Esophagus squamous epithelium (tissue), 5 donors: ENCODE measurements at regions not wholly inside any gene's neighbourhood (a gene's known extent, or its start where the extent isn't known, plus 50 kb on each side); places are given as distances from the start of the nearest gene placed in this dataset.

Experiments used
- DNase-seq: peaks from one replicate; lab custom pipeline; 2025; lab: John Stamatoyannopoulos, UW
- H3K27ac ChIP-seq, 4 donors: fragments of 200-600 bp; sonication (generic); one replicate each; pipeline ENCODE4 v1.5.1; 2016 to 2019; ENCODE audit warnings: mild to moderate bottlenecking in 1 of 4
- H3K27me3 ChIP-seq, 4 donors: fragments of 200-600 bp; sonication (generic); 1 replicate in 3 of 4; 2 replicates in 1 of 4; pipeline versions ENCODE4 v1.5.1 to v1.6.0; 2017 to 2021; ENCODE audit warnings: antibody characterized with exemption in 1 of 4
- H3K36me3 ChIP-seq, 3 donors: fragments of 200-600 bp; sonication (generic); one replicate each; pipeline ENCODE4 v1.5.1; 2016 to 2019
- H3K4me1 ChIP-seq, 3 donors: fragments of 200-600 bp; sonication (generic); one replicate each; pipeline ENCODE4 v1.5.1; 2017 to 2019
- H3K4me3 ChIP-seq, 4 donors: fragments of 200-600 bp; sonication (generic); 1 replicate in 3 of 4; 2 replicates in 1 of 4; pipeline ENCODE4 v1.5.1; 2016 to 2019; ENCODE audit warnings: mild to moderate bottlenecking in 2 of 4, moderate library complexity in 1 of 4
- H3K9me3 ChIP-seq, 3 donors: fragments of 200-600 bp; sonication (generic); one replicate each; pipeline ENCODE4 v1.5.1; 2016 to 2019
- POLR2A ChIP-seq, 4 donors: fragments of 450-650 bp; IDR thresholded peaks; one replicate each; pipeline ENCODE4 v1.6.1; 2017; ENCODE audit warnings: antibody characterized with exemption in 4 of 4, mild to moderate bottlenecking in 4 of 4, moderate library complexity in 3 of 4
- WGBS, 2 donors: methylation state at CpG; one replicate each; pipeline ENCODE4 v1.1.5; 2018; 5-methylcytosine and 5-hydroxymethylcytosine counted together
- intact Hi-C: fragments of 100-400 bp; cut with DNase I; formaldehyde crosslinking; loops from one replicate; pipeline ENCODE4 v1.15.0; 2022
- small RNA-seq, 4 donors: library from RNA; depleted of rRNA; stranded (forward); fragments of <200 nt; gene quantifications; one replicate each; pipeline ENCODE3, GENCODE V24; 2016
- TF ChIP-seq, protein P1 (sequence below), 6 experiments: fragments of 450-650 bp in 4 of 6; fragments of 200-600 bp in 2 of 6; sonication (generic) in 2 of 6; IDR thresholded peaks; one replicate each; pipeline ENCODE4 v1.5.1; 2016 to 2019; ENCODE audit warnings: antibody characterized with exemption in 6 of 6, mild to moderate bottlenecking in 4 of 6, moderate library complexity in 4 of 6
- donor health status: DM: yes; HTN: yes; CAD: no.

GRCh38 chr3:145971186-145971585, 189.8 kb downstream of the PLOD2 start:
- no peaks in the 10 kb centered on the region for H3K36me3 ChIP-seq
- H3K4me3 ChIP-seq: no peak overlapping the region
- intact Hi-C loops: no loop called here
- no peaks in the 10 kb centered on the region for H3K9me3 ChIP-seq
- no peak overlapping the region for H3K27ac ChIP-seq
- no peak for DNase-seq
- TF ChIP-seq, protein P1, sequence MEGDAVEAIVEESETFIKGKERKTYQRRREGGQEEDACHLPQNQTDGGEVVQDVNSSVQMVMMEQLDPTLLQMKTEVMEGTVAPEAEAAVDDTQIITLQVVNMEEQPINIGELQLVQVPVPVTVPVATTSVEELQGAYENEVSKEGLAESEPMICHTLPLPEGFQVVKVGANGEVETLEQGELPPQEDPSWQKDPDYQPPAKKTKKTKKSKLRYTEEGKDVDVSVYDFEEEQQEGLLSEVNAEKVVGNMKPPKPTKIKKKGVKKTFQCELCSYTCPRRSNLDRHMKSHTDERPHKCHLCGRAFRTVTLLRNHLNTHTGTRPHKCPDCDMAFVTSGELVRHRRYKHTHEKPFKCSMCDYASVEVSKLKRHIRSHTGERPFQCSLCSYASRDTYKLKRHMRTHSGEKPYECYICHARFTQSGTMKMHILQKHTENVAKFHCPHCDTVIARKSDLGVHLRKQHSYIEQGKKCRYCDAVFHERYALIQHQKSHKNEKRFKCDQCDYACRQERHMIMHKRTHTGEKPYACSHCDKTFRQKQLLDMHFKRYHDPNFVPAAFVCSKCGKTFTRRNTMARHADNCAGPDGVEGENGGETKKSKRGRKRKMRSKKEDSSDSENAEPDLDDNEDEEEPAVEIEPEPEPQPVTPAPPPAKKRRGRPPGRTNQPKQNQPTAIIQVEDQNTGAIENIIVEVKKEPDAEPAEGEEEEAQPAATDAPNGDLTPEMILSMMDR (IDR thresholded peaks at IDR 0.05): no peak
- TF ChIP-seq POLR2A (IDR thresholded peaks at IDR 0.05): no peak
- H3K4me1 ChIP-seq: peaks cover 0 to 11% (median 5%) of the 10 kb centered on the region in 3 donors
- H3K27me3 ChIP-seq: no peaks in the 10 kb centered on the region

DNA sequence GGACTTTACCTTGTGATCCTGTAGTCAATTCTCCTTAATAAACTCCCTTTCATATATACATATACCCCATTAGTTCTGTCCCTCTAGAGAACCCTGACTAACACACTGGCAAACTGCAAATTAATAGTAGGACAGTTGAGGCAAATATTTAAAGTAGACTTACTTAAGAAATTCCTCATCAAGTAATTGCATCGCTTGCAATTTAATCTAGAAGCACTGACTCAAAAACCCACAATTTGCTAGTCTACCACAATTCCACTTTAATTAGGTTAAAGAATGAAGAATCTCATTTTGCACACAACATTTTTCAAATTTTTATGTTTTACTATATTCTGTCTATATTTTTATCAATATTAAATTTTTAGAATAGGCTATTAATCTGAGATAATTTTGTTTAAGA, 188.1 kb downstream of the PLOD2 start:
- Histone ChIP-seq H3K27me3 (no peaks in the 10 kb centered on the region), H3K4me3 (no peak overlapping the region), H3K27ac (no peak overlapping the region), H3K36me3 (no peaks in the 10 kb centered on the region), H3K4me1 (peaks cover 0 to 8% (median 2%) of the 10 kb centered on the region in 3 donors), H3K9me3 (no peaks in the 10 kb centered on the region)
- 83 to 85% methylated on average over 1 of the region's 1 CpG for WGBS, 2 donors
- DNase-seq: no peak
- TF ChIP-seq, protein P1 (IDR thresholded peaks at IDR 0.05): no peak
- TF ChIP-seq POLR2A (IDR thresholded peaks at IDR 0.05): no peak
- intact Hi-C loops: no loop called here

DNA sequence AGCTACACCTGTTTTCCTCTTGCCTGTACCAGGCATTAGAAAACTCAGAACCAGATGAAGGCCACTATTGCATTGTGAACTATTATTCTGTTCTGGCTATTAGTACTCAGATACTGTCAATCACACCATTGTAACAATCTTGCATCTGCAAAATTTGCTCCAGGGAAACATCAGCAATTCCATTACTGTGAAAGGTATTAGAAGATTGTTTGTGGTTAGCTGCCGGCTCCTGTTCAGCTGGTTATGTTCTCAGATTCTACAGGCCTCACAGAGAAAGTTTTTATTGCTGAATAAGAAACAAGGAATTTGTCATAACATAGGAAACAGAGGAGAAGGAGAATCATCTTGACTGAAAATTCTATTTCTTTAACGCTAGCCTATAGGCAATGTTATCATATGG, 179.9 kb downstream of the PLOD2 start:
- TF ChIP-seq, protein P1 (IDR thresholded peaks at IDR 0.05): no peak
- WGBS, 2 donors: 42 to 72% methylated on average over 2 of the region's 2 CpGs
- Histone ChIP-seq H3K4me3 (no peak overlapping the region), H3K27ac (no peak overlapping the region), H3K36me3 (no peaks in the 10 kb centered on the region), H3K9me3 (no peaks in the 10 kb centered on the region), H3K4me1 (no peaks in the 10 kb centered on the region), H3K27me3 (no peaks in the 10 kb centered on the region)
- intact Hi-C loops: no loop called here
- DNase-seq: no peak

DNA sequence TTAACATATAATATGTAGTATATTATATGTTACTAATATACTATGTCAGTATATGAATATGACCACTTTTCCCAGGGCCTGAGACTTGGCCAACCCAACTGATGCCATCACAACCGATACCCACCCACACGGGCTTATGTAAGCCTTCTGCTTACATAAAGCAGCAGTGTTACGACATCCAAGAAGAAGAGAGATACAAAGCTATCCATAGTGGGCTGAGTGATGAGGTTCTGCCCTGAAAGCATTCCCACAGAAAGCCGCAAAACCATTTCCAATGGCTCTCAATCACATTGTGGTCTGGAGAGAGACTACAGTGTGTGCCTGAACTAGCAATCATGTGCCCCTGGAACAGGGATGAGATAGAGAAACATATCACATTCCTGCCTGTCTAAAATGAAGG, 177.9 kb downstream of the PLOD2 start:
- no peaks in the 10 kb centered on the region for H3K9me3 ChIP-seq
- no peak for DNase-seq
- TF ChIP-seq, protein P1 (IDR thresholded peaks at IDR 0.05): no peak
- TF ChIP-seq POLR2A (IDR thresholded peaks at IDR 0.05): no peak
- intact Hi-C loops: no loop called here
- WGBS, 2 donors: 82 to 84% methylated on average over 4 of the region's 4 CpGs
- no peak overlapping the region for H3K27ac ChIP-seq
- H3K36me3 ChIP-seq: no peaks in the 10 kb centered on the region
- H3K4me1 ChIP-seq: no peaks in the 10 kb centered on the region
- H3K4me3 ChIP-seq: no peak overlapping the region
- no peaks in the 10 kb centered on the region for H3K27me3 ChIP-seq

Small RNA genes in the stretch of these regions (small RNA-seq; reads per million reads assigned to genes)
- gene RNA5SP144: 0 reads per million in 4 donors
